CD4-positive, CD25-positive, alpha-beta regulatory T cell (primary cell): ENCODE measurements at regions not wholly inside any gene's neighbourhood (a gene's known extent, or its start where the extent isn't known, plus 50 kb on each side); places are given as distances from the start of the nearest gene placed in this dataset.
"Not testable (repeated sequence)": the region's sequence is repeated elsewhere in the genome, so short reads cannot be mapped to it uniquely, and the experiment has no call there.

ENCODE experiments used
- ATAC-seq, 2 donors: fragments of 150-1000 bp; cut with Tn5 transposase; one replicate each; pipeline ENCODE4 v1.10.0; 2021; ENCODE audit warnings: low read depth in 2 of 2, moderate number of reproducible peaks in 2 of 2, moderate library complexity in 1 of 2
- DNase-seq, 3 donors: peaks; one replicate each; pipeline versions ENCODE4 v3.0.0 to v3.0.0-alpha.2; 2012 to 2022; ENCODE audit warnings: mixed read lengths in 1 of 3
- H3K27ac ChIP-seq: one replicate; pipeline ENCODE4 v1.7.0; 2013; ENCODE audit warnings: mild to moderate bottlenecking, low read length; ENCODE audit not compliant: insufficient read depth, poor library complexity, severe bottlenecking
- H3K27me3 ChIP-seq: one replicate; pipeline ENCODE4 v1.7.0; 2013; ENCODE audit warnings: low read length; ENCODE audit not compliant: control insufficient read depth, insufficient read depth
- H3K36me3 ChIP-seq: one replicate; pipeline ENCODE4 v1.7.0; 2013; ENCODE audit warnings: mild to moderate bottlenecking, low read length, moderate library complexity; ENCODE audit not compliant: control insufficient read depth, insufficient read depth
- H3K4me1 ChIP-seq: 2 replicates; pipeline ENCODE4 v1.7.0; 2013; ENCODE audit warnings: mild to moderate bottlenecking, low read length; ENCODE audit not compliant: insufficient read depth, control insufficient read depth, poor library complexity, severe bottlenecking
- H3K4me3 ChIP-seq: one replicate; pipeline ENCODE4 v1.7.0; 2013; ENCODE audit warnings: low read depth, mild to moderate bottlenecking, low read length, moderate library complexity
- H3K9me3 ChIP-seq, 2 experiments: 1 replicate in 1 of 2; 2 replicates in 1 of 2; pipeline ENCODE4 v1.7.0; 2013; ENCODE audit warnings: low read length in 2 of 2, mild to moderate bottlenecking in 1 of 2, moderate library complexity in 1 of 2; ENCODE audit not compliant: control insufficient read depth in 2 of 2
- H3K27ac Mint-ChIP-seq, 3 donors: one replicate each; pipeline ENCODE4 v1.8.0; 2020 to 2022; ENCODE audit warnings: mild to moderate bottlenecking in 3 of 3, mixed read lengths in 3 of 3, moderate library complexity in 2 of 3
- H3K27me3 Mint-ChIP-seq: one replicate; pipeline ENCODE4 v1.8.0; 2022; ENCODE audit warnings: mild to moderate bottlenecking, mixed read lengths
- H3K36me3 Mint-ChIP-seq: one replicate; pipeline ENCODE4 v1.8.0; 2020; ENCODE audit warnings: mixed read lengths
- H3K4me1 Mint-ChIP-seq, 4 donors: one replicate each; pipeline ENCODE4 v1.8.0; 2020 to 2022; ENCODE audit warnings: mixed read lengths in 4 of 4, mild to moderate bottlenecking in 1 of 4
- H3K4me3 Mint-ChIP-seq, 4 donors: one replicate each; pipeline ENCODE4 v1.8.0; 2020 to 2022; ENCODE audit warnings: mild to moderate bottlenecking in 4 of 4, mixed read lengths in 4 of 4, moderate library complexity in 3 of 4
- H3K9me3 Mint-ChIP-seq, 7 donors: one replicate each; pipeline ENCODE4 v1.8.0; 2020 to 2022; ENCODE audit warnings: mixed read lengths in 7 of 7, mild to moderate bottlenecking in 3 of 7, moderate library complexity in 2 of 7

GRCh38 chr6:21730533-21730932 lies 137.0 kb downstream of the SOX4 start:
- H3K4me1 ChIP-seq, result no peaks in the 10 kb centered on the region
- H3K9me3 Mint-ChIP-seq, result peaks cover 0 to 4% (median 0%) of the 10 kb centered on the region in 7 donors
- no peaks in the 10 kb centered on the region for H3K36me3 ChIP-seq
- H3K9me3 ChIP-seq, result no peaks in the 10 kb centered on the region
- ATAC-seq (no peak), DNase-seq (no peak)
- H3K36me3 Mint-ChIP-seq, result no peaks in the 10 kb centered on the region
- H3K4me3 Mint-ChIP-seq, result no peak overlapping the region
- H3K4me3 ChIP-seq, result no peak overlapping the region
- H3K4me1 Mint-ChIP-seq, result peaks cover 0 to 1% (median 0%) of the 10 kb centered on the region in 4 donors
- no peak overlapping the region for H3K27ac ChIP-seq
- no peak overlapping the region for H3K27ac Mint-ChIP-seq
- no peaks in the 10 kb centered on the region for H3K27me3 Mint-ChIP-seq
- no peaks in the 10 kb centered on the region for H3K27me3 ChIP-seq

DNA sequence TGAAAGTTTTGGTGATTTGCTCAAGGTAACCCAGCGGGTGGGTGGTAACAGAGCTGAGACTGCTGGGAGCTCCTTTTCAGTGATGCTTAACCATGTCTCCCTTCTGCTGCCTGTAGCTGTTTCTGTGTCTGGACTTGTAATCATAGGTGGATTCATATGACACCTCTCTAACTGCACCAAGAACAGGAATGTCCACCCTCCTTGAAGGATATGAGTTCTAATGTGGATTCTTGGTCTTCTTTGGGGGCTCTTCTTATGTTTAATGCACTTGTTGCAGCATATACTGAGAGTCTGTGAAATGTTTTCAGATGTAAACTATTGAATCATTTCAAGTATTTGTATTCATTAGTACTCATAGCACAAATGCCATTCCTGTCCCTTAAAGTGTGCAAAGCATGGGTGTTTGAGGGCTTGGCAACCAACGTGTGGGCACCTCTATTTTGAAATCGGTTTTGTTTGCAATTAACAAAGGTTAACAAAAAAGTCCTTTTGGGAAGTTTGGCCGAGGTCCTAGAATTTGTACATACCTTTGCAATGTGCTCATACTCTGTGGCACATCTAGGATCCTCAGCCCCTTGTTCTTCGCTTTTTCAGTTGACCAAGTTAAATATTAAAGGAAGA lies 138.0 kb downstream of the SOX4 start:
- no peak overlapping the region for H3K4me3 Mint-ChIP-seq
- DNase-seq, result no peak
- no peaks in the 10 kb centered on the region for H3K9me3 ChIP-seq
- H3K27me3 Mint-ChIP-seq, result no peaks in the 10 kb centered on the region
- no peaks in the 10 kb centered on the region for H3K36me3 ChIP-seq
- H3K27ac Mint-ChIP-seq, result no peak overlapping the region
- peaks cover 0 to 1% (median 0%) of the 10 kb centered on the region in 4 donors for H3K4me1 Mint-ChIP-seq
- no peak for ATAC-seq
- no peaks in the 10 kb centered on the region for H3K4me1 ChIP-seq
- H3K4me3 ChIP-seq, result no peak overlapping the region
- H3K36me3 Mint-ChIP-seq, result no peaks in the 10 kb centered on the region
- H3K27me3 ChIP-seq, result no peaks in the 10 kb centered on the region
- H3K9me3 Mint-ChIP-seq, result peaks cover 0 to 4% (median 0%) of the 10 kb centered on the region in 7 donors
- no peak overlapping the region for H3K27ac ChIP-seq

GRCh38 chr6:21732032-21732730 lies 138.6 kb downstream of the SOX4 start:
- not testable (repeated sequence) for H3K9me3 Mint-ChIP-seq, H3K27me3 ChIP-seq, H3K36me3 Mint-ChIP-seq, H3K4me1 Mint-ChIP-seq, H3K4me1 ChIP-seq, DNase-seq, H3K4me3 Mint-ChIP-seq, H3K36me3 ChIP-seq, ATAC-seq, H3K27me3 Mint-ChIP-seq, H3K27ac Mint-ChIP-seq, H3K9me3 ChIP-seq, H3K27ac ChIP-seq, H3K4me3 ChIP-seq

DNA sequence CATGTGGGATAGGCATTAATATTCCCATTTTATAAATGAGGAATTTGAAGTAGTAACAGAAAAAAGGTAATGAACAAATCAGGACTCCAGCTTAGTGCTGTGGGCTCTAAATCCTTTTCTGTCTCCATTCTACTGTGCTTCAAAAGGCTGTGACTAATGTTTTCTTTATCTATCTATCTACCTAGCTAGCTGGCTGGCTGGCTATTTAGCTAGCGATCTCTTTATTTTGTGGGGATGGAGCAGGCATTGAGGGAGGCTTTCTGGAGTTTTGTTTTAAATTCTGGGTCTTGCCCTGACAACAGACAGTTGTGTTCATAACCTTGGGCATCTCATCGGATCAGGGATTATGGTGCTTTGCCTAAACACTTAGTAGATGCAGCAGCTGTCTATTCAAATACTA lies 139.2 kb downstream of the SOX4 start:
- Mint-ChIP-seq H3K4me1 (peaks cover 0 to 1% (median 0%) of the 10 kb centered on the region in 4 donors), H3K9me3 (peaks cover 0 to 4% (median 0%) of the 10 kb centered on the region in 7 donors), H3K27me3 (peaks cover 4% of the 10 kb centered on the region), H3K27ac (no peak overlapping the region), H3K4me3 (no peak overlapping the region), H3K36me3 (no peaks in the 10 kb centered on the region)
- Histone ChIP-seq H3K27me3 (no peaks in the 10 kb centered on the region), H3K27ac (no peak overlapping the region), H3K4me1 (no peaks in the 10 kb centered on the region), H3K36me3 (no peaks in the 10 kb centered on the region), H3K9me3 (no peaks in the 10 kb centered on the region), H3K4me3 (no peak overlapping the region)
- DNase-seq, result no peak
- ATAC-seq, result no peak

- H3K27ac ChIP-seq, result no peak overlapping the region
- no peaks in the 10 kb centered on the region for H3K36me3 Mint-ChIP-seq
- H3K4me1 Mint-ChIP-seq, result peaks cover 0 to 2% (median under 1%) of the 10 kb centered on the region in 4 donors
- H3K4me3 Mint-ChIP-seq, result no peak overlapping the region
- H3K27ac Mint-ChIP-seq, result no peak overlapping the region
- H3K9me3 Mint-ChIP-seq, result peaks cover 0 to 4% (median 0%) of the 10 kb centered on the region in 7 donors
- no peak overlapping the region for H3K4me3 ChIP-seq
- no peaks in the 10 kb centered on the region for H3K4me1 ChIP-seq
- no peaks in the 10 kb centered on the region for H3K9me3 ChIP-seq
- H3K27me3 ChIP-seq, result no peaks in the 10 kb centered on the region
- DNase-seq (no peak), ATAC-seq (no peak)
- no peaks in the 10 kb centered on the region for H3K36me3 ChIP-seq
- peaks cover 4% of the 10 kb centered on the region for H3K27me3 Mint-ChIP-seq
Measured at GRCh38 chr6:21733311-21733710, 139.8 kb downstream of the SOX4 start.

DNA sequence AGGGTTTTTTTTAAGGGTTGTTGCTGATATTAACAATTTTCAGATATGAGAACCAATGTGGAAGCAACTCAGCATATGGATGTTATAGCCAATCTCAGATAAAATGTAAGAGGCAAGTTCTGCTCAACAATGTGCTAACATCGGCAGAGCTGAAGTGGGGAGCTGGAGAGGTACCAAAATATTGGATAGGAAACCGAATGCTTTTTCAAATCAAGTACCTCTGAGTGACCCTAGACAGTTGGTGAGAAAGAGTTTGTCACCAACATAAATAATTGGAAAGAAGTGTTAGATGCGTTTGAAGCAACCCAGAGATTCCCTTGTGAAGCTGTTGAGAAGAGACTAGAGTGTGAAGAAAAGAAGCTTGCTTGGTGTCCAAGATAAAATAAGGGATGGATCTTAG lies 140.7 kb downstream of the SOX4 start:
- ATAC-seq (no peak), DNase-seq (no peak)
- peaks cover 0 to 2% (median under 1%) of the 10 kb centered on the region in 4 donors for H3K4me1 Mint-ChIP-seq
- H3K27me3 ChIP-seq, result no peaks in the 10 kb centered on the region
- no peaks in the 10 kb centered on the region for H3K36me3 ChIP-seq
- peak overlapping the region in 1 of 3 donors; percentile 45 for H3K27ac Mint-ChIP-seq
- H3K4me1 ChIP-seq, result no peaks in the 10 kb centered on the region
- H3K36me3 Mint-ChIP-seq, result no peaks in the 10 kb centered on the region
- no peaks in the 10 kb centered on the region for H3K9me3 ChIP-seq
- H3K4me3 Mint-ChIP-seq, result no peak overlapping the region
- H3K27me3 Mint-ChIP-seq, result peaks cover 5% of the 10 kb centered on the region
- H3K27ac ChIP-seq, result no peak overlapping the region
- H3K4me3 ChIP-seq, result no peak overlapping the region
- peaks cover 0 to 3% (median 0%) of the 10 kb centered on the region in 7 donors for H3K9me3 Mint-ChIP-seq

- Mint-ChIP-seq H3K9me3 (peaks cover 0 to 3% (median 0%) of the 10 kb centered on the region in 7 donors), H3K27ac (no peak overlapping the region), H3K4me3 (no peak overlapping the region), H3K36me3 (no peaks in the 10 kb centered on the region), H3K27me3 (peaks cover 12% of the 10 kb centered on the region), H3K4me1 (peaks cover 0 to 2% (median 0%) of the 10 kb centered on the region in 4 donors)
- no peak for ATAC-seq
- H3K27ac ChIP-seq, result no peak overlapping the region
- DNase-seq, result no peak
- no peaks in the 10 kb centered on the region for H3K27me3 ChIP-seq
- H3K4me3 ChIP-seq, result no peak overlapping the region
- no peaks in the 10 kb centered on the region for H3K36me3 ChIP-seq
- H3K9me3 ChIP-seq, result no peaks in the 10 kb centered on the region
- H3K4me1 ChIP-seq, result no peaks in the 10 kb centered on the region
Measured at GRCh38 chr6:21738180-21739094, 144.9 kb downstream of the SOX4 start.
